ENCODE measurements at regions not wholly inside any gene's neighbourhood (a gene's known extent, or its start where the extent isn't known, plus 50 kb on each side); places are given as distances from the start of the nearest gene placed in this dataset.

- no peaks in the 10 kb centered on the region for H3K27me3 ChIP-seq (replicated peaks in 1 of 4; ENCODE audit: control insufficient read depth in 3 of 4, extremely low read depth in 1 of 4, insufficient read depth in 3 of 4, low read length in 3 of 4)
- H3K27ac ChIP-seq (ENCODE audit: low read depth, low read length) = no peak overlapping the region
- H3K23ac ChIP-seq (ENCODE audit: insufficient read length) = no peak overlapping the region
- no peak overlapping the region for H2BK20ac ChIP-seq (ENCODE audit: low read length)
- H3K4me1 ChIP-seq (replicated peaks in 1 of 4; ENCODE audit: control insufficient read depth in 3 of 4, insufficient read depth in 4 of 4, low read length in 3 of 4) = no peaks in the 10 kb centered on the region
- H3K79me1 ChIP-seq (ENCODE audit: low read depth, low read length) = no peaks in the 10 kb centered on the region
- no peak overlapping the region for H2BK120ac ChIP-seq (replicated peaks; ENCODE audit: low read depth, low read length)
- no peaks in the 10 kb centered on the region for H3K36me3 ChIP-seq (ENCODE audit: control insufficient read depth in 2 of 4, insufficient read depth in 4 of 4, low read length in 3 of 4)
- POLR2A ChIA-PET (ENCODE audit: partially characterized antibody) = interaction anchor here (1.2 kb wide), 1 partner anchor 23 kb away, joined by 3 read pairs; no protein-coding TSS in a partner anchor
- no peak overlapping the region for H3K14ac ChIP-seq (ENCODE audit: insufficient read length)
- H2BK15ac ChIP-seq (ENCODE audit: low read length) = no peak overlapping the region
- peaks cover 2% of the 10 kb centered on the region; the same call in 1 of the 2 replicates for H3K23me2 ChIP-seq (ENCODE audit: low read depth, low read length)
- H4K91ac ChIP-seq (replicated peaks; ENCODE audit: insufficient read length, low read length) = no peak overlapping the region
- no peak overlapping the region for H3K9ac ChIP-seq (replicated peaks in 1 of 4; ENCODE audit: extremely low read depth in 1 of 4, low read depth in 3 of 4, low read length in 3 of 4)
- no peak overlapping the region for H3K18ac ChIP-seq (ENCODE audit: extremely low read depth, low read length)
- FAIRE-seq = no peak
- no peak overlapping the region for H3K4me3 ChIP-seq (ENCODE audit: extremely low read depth in 1 of 4, insufficient read depth in 2 of 4, low read depth in 3 of 4, low read length in 4 of 4)
- no peak overlapping the region for H2BK5ac ChIP-seq (ENCODE audit: low read depth, low read length)
- H3K9me3 ChIP-seq (ENCODE audit: insufficient read depth in 2 of 2, low read depth in 1 of 2, low read length in 1 of 2) = no peaks in the 10 kb centered on the region
- H4K20me1 ChIP-seq (replicated peaks in 1 of 2; ENCODE audit: control insufficient read depth in 1 of 2, insufficient read depth in 2 of 2, low read length in 2 of 2) = no peaks in the 10 kb centered on the region
- no peak overlapping the region for H4K5ac ChIP-seq (ENCODE audit: insufficient read length, low read depth, low read length)
- CTCF ChIA-PET (ENCODE audit: partially characterized antibody) = no interaction called here
- no peak overlapping the region for H2AFZ ChIP-seq (ENCODE audit: low read length)
- no peak overlapping the region for H2AK5ac ChIP-seq (ENCODE audit: low read depth, low read length)
- H2BK12ac ChIP-seq (ENCODE audit: low read depth, low read length) = no peak overlapping the region
- no peak overlapping the region for H3K56ac ChIP-seq (replicated peaks; ENCODE audit: insufficient read length, low read depth, low read length)
- 93% methylated on average over 1 of the region's 1 CpG; no CpG with 5 or more reads in 1 of the 2 experiments for WGBS, 2 experiments (ENCODE audit: extremely low coverage in 1 of 2, insufficient coverage in 1 of 2, insufficient read length in 1 of 2, insufficient replicate concordance in 2 of 2, low coverage in 1 of 2, low lambda C conversion rate in 2 of 2, missing lambda C conversion rate in 1 of 2)
- H3K4ac ChIP-seq (replicated peaks; ENCODE audit: insufficient read length, low read depth, low read length) = no peak overlapping the region
- no peak overlapping the region for H4K8ac ChIP-seq (ENCODE audit: extremely low read depth, insufficient read depth, low read length)
- no peaks in the 10 kb centered on the region for H3K79me2 ChIP-seq (ENCODE audit: control insufficient read depth in 1 of 2, insufficient read depth in 2 of 2, low read length in 2 of 2)
- DNase-seq (ENCODE audit: low read depth in 1 of 2, low spot score in 2 of 2) = no peak
- no peak overlapping the region for H3K4me2 ChIP-seq (ENCODE audit: insufficient read depth in 1 of 2, low read depth in 2 of 2, low read length in 2 of 2)
- TF ChIP-seq JUN (IDR thresholded peaks at IDR 0.05; ENCODE audit: low read depth, low read length) = no peak
- no peak for TF ChIP-seq RNF2 (IDR thresholded peaks at IDR 0.05; ENCODE audit: borderline replicate concordance, low read depth, low read length, missing control alignments, poor library complexity, severe bottlenecking)
- TF ChIP-seq EZH2 (IDR thresholded peaks at IDR 0.05; ENCODE audit: low read depth, low read length, severe bottlenecking) = no peak
- TF ChIP-seq CHD2 (IDR thresholded peaks at IDR 0.05; ENCODE audit: low read length) = no peak
- TF ChIP-seq, protein P1, sequence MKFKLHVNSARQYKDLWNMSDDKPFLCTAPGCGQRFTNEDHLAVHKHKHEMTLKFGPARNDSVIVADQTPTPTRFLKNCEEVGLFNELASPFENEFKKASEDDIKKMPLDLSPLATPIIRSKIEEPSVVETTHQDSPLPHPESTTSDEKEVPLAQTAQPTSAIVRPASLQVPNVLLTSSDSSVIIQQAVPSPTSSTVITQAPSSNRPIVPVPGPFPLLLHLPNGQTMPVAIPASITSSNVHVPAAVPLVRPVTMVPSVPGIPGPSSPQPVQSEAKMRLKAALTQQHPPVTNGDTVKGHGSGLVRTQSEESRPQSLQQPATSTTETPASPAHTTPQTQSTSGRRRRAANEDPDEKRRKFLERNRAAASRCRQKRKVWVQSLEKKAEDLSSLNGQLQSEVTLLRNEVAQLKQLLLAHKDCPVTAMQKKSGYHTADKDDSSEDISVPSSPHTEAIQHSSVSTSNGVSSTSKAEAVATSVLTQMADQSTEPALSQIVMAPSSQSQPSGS (IDR thresholded peaks at IDR 0.05; ENCODE audit: low read length) = no peak
These were observed 459.9 kb downstream of the BCKDHB start for GRCh38 chr6:80566361-80566760.

All from H1 (cell line).